HK-2 (cell line): ENCODE measurements at regions not wholly inside any gene's neighbourhood (a gene's known extent, or its start where the extent isn't known, plus 50 kb on each side); places are given as distances from the start of the nearest gene placed in this dataset.

ENCODE experiments used
- DNase-seq: peaks from one replicate; pipeline ENCODE4 v3.0.0-alpha.2; 2018; ENCODE audit not compliant: unreplicated experiment

GRCh38 chr12:127723251-127723650 is 543.7 kb upstream of the TMEM132C start:
- no peak for DNase-seq

DNA sequence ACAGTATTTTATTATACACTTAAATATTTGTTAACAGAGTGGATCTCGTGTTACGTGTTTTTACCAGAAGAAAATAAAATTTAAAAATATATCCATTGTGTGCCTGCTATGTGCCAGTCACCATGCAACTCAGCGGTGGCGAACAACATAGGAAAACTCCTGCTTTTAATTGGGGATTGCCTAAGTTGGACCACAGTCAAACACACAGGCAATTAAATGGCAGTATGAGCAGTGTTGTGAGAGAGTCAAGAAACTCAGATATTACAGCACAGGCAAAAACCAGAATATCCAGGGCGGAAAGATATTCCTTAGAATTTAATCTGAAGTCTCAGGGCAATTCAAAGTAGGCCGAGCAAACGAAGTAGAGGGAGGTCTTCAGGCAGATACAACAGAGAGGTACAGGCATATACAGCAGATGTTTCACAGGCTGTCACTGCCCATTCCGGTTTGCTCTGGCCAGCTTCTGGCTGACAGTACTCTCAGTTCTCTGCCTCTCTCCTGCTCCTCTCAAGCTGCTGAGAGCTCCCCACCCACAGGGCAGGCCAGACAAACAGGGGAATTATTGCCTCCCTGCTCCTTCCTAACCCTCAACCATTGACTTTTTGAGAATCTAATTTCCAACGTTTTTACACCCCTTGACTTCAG is 540.2 kb upstream of the TMEM132C start:
- no peak for DNase-seq

DNA sequence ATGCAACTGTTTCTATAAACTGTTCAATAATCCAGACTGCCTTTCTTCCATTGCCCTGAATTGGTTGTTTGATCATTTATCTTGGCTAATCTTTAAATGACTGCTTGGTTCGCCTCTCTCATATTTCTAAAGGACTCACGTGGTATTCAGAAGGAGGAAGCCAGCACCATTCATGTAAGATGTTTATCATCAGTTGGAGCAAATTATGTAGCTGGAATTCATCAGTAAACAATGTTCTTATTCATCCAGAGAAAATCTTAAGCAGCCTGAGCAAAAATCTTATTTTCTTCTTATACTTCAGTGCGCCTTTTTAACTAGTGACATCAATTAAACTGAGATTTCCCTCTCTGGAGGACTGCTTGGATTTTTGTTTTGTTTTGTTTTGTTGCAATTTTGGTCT is 538.7 kb upstream of the TMEM132C start:
- no peak for DNase-seq

DNA sequence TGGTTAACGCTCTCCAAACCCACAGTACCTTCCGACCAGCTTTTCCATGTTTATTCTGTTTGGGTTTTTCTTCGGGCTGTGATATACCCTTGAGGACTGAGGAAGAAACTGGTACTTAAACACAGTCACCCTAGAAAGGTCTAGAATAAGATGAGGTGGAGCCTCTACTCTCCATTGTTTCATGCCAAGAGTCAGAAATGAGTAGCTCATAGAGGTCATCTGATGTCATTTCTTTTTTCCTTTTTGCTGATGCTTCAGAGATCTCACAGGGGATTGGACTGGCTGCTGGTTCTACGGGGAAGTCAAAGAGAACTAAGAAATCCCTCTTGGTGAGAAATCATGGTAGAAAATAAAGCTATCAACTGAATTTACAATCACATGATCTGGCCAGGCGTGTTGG is 538.2 kb upstream of the TMEM132C start:
- DNase-seq, result no peak

DNA sequence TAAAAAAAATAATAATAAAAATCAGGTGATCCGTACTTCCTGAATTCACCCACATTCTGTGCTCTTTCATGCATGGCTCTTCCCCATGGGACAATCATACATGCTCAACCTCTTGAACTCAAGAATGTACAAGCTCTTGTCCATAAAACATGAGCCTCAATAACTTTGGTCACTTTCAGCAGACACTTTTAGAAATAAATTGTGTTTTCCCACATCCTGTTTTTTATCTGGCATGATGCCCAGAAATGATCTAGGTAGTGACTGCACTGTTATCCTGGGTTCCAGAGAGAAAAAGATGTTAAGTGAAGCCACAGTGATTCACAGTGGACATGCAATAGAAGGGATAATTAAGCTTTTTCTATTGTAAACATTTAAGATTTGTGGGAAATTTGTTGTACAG is 537.6 kb upstream of the TMEM132C start:
- DNase-seq, result no peak

GRCh38 chr12:127731657-127732056 is 535.3 kb upstream of the TMEM132C start:
- DNase-seq, result no peak

DNA sequence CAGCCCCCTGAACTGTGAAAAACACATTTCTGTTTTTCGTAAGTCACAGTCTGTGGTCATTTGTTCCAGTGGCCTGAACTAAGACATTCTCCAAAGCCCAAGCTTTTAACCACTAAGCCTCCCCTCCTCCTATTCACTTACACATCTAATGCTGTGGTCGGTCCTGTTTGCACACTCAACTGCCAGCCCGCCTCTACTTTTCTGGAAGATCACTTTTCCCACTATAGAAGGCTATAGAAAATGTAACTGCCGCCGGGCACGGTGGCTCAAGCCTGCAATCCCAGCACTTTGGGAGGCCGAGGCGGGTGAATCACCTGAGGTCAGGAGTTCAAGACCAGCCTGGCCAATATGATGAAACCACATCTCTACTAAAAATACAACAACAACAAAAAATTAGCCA is 524.7 kb upstream of the TMEM132C start:
- DNase-seq, result no peak

DNA sequence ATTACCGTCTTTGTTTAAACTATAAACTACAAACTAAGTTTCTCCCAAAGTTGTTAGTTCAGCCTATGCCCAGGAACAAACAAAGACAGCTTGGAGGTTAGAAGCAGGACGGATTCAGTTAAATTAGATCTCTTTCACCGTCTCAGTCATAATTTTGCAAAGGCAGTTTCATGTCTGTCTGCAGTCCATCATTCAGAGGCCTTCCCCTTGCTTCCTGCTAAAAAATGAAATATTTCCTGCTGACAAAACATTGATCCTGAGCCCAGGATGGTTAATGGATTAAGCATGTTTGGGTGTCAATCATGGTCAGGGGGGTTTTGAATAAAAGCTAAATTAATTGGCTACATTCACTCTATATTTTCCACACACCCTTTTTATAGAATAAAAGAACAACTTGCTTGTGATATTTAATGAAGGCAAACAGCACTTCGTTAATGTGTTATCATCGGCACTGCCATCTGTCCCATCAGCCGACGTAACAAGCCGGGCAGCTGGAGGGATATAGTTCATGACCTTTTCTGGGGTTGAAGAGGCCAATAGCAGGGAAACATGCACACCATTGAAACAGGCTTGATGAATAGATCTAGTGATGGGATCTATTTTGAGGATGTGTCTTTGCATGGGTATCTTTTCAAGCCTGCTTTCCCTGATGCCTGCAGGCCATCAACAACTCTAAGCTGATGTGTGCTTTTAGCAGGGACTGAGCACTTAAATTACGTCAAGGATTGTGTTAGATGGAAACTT is 521.3 kb upstream of the TMEM132C start:
- no peak for DNase-seq

- no peak for DNase-seq
These were observed 517.6 kb upstream of the TMEM132C start for GRCh38 chr12:127749416-127749815.

GRCh38 chr12:127750076-127750840 is 516.7 kb upstream of the TMEM132C start:
- DNase-seq, result no peak

DNA sequence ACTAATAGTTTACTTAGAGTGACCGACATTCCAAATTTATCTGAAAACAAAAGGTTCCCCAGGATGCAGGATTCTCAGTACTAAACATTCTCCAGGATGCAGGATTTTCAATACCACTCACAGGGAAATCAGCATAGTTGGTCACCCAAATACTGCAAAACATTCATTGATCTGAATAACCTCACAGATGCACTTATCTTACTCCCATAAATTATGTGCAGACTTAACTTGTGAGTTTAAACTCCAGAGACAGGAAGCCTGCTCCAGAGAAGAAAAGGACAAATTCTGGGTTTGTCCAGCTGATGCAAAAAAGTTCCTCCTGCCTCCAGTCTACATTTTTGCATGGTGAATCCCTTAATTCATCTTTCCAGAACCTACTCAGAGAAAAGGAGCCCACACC is 514.2 kb upstream of the TMEM132C start:
- no peak for DNase-seq

GRCh38 chr12:127760357-127760756 is 506.6 kb upstream of the TMEM132C start:
- DNase-seq, result no peak

DNA sequence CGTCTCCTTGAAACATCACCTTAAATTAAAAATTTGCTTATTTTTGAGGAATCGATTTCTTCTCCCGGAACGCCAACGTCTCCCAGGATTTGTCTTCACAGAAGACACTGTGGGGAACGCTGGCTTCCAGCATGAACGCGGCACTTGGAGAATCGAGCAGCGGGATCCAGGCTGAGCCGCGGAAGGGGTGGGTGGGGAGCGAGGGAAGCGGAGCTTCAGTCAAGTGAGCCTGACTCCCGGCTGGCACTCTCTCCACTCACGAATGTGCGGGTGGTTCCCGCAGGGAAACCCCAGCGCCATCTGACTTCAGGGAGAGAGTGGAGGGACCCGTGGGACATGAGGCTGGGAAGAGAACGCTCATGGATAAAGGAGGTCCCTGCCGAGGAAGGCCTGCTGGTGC is 506.0 kb upstream of the TMEM132C start:
- no peak for DNase-seq

DNA sequence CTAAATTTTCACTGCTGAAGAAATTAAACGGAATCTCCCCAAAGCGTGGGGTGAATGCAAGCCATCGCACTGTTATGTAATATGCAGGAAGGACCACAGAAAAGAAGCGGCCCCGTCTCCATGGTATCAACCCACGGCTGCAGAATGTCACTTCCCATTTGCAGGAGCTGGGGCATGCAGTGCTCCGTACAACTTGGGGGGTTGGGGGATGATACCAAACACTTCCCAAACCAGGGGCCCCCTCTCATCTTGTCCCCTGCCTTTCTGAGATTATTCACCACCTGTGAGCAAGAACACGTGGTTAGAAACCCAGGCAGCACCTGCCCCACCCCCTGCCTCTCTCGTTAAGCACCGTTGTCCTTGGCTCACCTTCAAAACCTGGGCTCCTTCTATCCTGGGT is 505.1 kb upstream of the TMEM132C start:
- DNase-seq, result no peak

- no peak for DNase-seq
These were observed 499.3 kb upstream of the TMEM132C start for GRCh38 chr12:127767656-127768055.

GRCh38 chr12:127770118-127770517 is 496.9 kb upstream of the TMEM132C start:
- no peak for DNase-seq

DNA sequence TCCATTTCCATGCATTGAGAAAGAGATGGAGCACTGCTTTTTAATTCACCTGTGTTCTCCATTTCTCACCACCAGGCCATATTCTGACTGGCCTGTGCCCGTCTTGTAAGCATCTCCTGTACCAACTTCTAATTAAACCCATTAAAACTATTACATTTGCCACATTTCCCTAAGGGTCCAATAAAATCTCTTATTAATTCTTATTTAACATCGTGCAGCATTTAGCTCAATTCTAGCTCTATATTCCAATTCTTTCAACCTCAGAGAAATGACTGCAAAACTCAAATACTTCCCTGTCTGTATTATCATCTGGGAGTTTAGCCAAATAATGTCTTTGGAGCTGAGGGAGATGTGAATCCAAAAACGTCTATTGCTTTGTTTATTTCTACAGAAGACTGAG is 495.4 kb upstream of the TMEM132C start:
- DNase-seq, result no peak

- DNase-seq, result no peak
These were observed 493.4 kb upstream of the TMEM132C start for GRCh38 chr12:127773520-127773919.

DNA sequence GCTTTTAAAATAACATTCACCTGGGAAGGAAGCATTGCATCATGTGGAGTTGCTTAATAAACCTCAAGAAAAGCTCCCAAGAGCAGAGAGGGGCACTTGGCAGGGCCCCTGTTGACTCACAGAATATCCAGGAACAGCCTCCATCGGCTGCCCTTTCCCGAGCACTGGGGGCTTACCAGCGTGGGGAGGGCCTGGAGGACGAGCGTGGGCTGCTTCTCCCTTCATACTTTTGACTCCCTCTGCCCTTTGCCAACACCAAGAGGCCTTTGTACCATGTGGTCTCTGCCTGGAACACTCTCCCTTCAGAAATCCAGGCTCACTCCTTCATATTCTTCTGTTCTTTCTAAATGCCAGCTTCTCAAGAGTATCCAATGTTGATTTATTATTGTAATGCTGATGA is 492.1 kb upstream of the TMEM132C start:
- no peak for DNase-seq

- no peak for DNase-seq
These were observed 487.5 kb upstream of the TMEM132C start for GRCh38 chr12:127779301-127780045.

- DNase-seq, result no peak
These were observed 486.1 kb upstream of the TMEM132C start for GRCh38 chr12:127780881-127781280.

- no peak for DNase-seq
These were observed 485.6 kb upstream of the TMEM132C start for GRCh38 chr12:127781336-127781735.
